ENCODE measurements at regions not wholly inside any gene's neighbourhood (a gene's known extent, or its start where the extent isn't known, plus 50 kb on each side); places are given as distances from the start of the nearest gene placed in this dataset.

DNA sequence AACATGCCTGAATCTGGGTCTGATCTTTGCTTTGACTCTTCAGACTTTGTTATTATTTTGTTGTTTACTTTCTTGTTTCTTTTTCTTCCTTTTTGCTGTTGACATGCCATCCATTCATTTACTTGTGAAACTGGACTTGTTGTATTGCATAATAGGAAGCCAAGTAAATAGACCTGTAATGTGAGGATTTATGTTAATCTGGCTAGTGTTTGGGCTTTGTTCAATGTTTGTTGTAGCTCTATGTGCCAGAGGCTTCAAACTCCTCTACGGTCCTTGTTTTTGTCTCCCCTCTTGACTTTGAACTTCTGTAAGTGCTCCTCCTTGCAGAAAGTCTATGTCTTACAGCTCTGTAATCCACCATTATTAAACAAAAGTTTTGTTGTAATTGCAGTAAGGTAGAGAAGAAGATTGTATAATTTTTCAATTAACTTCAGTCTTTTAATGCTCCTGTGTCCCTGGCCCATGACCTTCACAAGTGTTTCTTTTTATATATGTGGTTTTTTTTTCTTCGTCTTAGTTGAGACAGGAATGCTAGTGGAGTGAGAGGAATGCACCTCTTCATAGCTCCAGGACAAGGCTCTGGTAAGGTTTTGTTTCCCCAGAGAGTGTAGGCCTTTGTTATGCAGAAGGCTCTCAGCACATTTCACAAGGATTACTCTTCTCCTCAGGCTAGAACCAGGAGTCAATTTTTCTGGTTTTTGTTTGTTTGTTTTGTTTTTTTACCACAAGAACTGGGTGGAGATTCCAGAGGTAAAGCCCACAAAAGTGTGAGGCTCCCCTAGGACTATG, 1061.8 kb upstream of the CITED2 start:
- H3K4me3 ChIP-seq (ENCODE audit: low read length) = no peak overlapping the region
- no peaks in the 10 kb centered on the region for H4K20me1 ChIP-seq (ENCODE audit: insufficient read depth, low read length)
- no peaks in the 10 kb centered on the region for H3F3A ChIP-seq (ENCODE audit: insufficient read depth, low read length)
- H3K9ac ChIP-seq (ENCODE audit: low read length) = no peak overlapping the region
- no peak overlapping the region for H3K4me2 ChIP-seq (ENCODE audit: low read depth, low read length)
- TF ChIP-seq CTCF (IDR thresholded peaks at IDR 0.05; ENCODE audit: low read length) (no peak), EZH2phosphoT487 (IDR thresholded peaks at IDR 0.05; ENCODE audit: low read length) (no peak), EZH2 (optimal IDR thresholded peaks at IDR 0.05; ENCODE audit: low read depth, low read length) (no peak)
- DNase-seq = no peak
- no peak overlapping the region for H3K27ac ChIP-seq (ENCODE audit: low read length)
- H3K36me3 ChIP-seq (replicated peaks; ENCODE audit: insufficient read depth, low read length) = no peaks in the 10 kb centered on the region
- H2AFZ ChIP-seq (ENCODE audit: low read length) = no peak overlapping the region
- no peaks in the 10 kb centered on the region for H3K4me1 ChIP-seq (ENCODE audit: low read length)
- no peaks in the 10 kb centered on the region for H3K79me2 ChIP-seq (ENCODE audit: low read length)
- no peaks in the 10 kb centered on the region for H3K9me3 ChIP-seq (replicated peaks; ENCODE audit: insufficient read depth, low read length)
- H3K27me3 ChIP-seq (replicated peaks; ENCODE audit: insufficient read depth, low read length) = no peaks in the 10 kb centered on the region
- no peaks in the 10 kb centered on the region for H3K9me2 ChIP-seq (replicated peaks; ENCODE audit: insufficient read depth, low read length)

DNA sequence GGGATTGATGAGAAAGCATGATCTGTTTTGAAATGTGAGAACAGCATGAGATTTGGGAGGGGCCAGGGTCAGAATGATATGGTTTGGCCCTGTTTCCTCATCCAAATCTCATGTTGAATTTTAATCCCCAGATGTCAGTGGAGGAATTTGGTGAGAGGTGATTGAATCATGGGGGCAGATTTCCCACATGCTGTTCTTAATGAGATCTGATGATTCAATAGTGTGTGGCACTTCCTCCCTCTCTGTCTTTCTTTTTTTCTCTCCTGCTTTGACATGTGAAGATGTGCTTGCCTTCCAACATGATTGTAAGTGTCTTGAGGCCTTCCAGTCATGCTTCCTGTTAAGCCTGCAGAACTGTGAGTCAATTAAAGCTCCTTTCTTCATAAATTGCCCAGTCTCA, 1060.3 kb upstream of the CITED2 start:
- Histone ChIP-seq H4K20me1 (ENCODE audit: insufficient read depth, low read length) (no peaks in the 10 kb centered on the region), H3K9ac (ENCODE audit: low read length) (no peak overlapping the region), H3K27me3 (replicated peaks; ENCODE audit: insufficient read depth, low read length) (no peaks in the 10 kb centered on the region), H3F3A (ENCODE audit: insufficient read depth, low read length) (no peaks in the 10 kb centered on the region), H3K4me2 (ENCODE audit: low read depth, low read length) (no peak overlapping the region), H3K4me1 (ENCODE audit: low read length) (no peaks in the 10 kb centered on the region), H3K79me2 (ENCODE audit: low read length) (no peaks in the 10 kb centered on the region), H3K9me3 (replicated peaks; ENCODE audit: insufficient read depth, low read length) (no peaks in the 10 kb centered on the region), H3K27ac (ENCODE audit: low read length) (no peak overlapping the region), H3K36me3 (replicated peaks; ENCODE audit: insufficient read depth, low read length) (no peaks in the 10 kb centered on the region), H3K4me3 (ENCODE audit: low read length) (no peak overlapping the region), H2AFZ (ENCODE audit: low read length) (no peak overlapping the region), H3K9me2 (replicated peaks; ENCODE audit: insufficient read depth, low read length) (no peaks in the 10 kb centered on the region)
- TF ChIP-seq CTCF (IDR thresholded peaks at IDR 0.05; ENCODE audit: low read length) = no peak
- TF ChIP-seq EZH2phosphoT487 (IDR thresholded peaks at IDR 0.05; ENCODE audit: low read length) = no peak
- TF ChIP-seq EZH2 (optimal IDR thresholded peaks at IDR 0.05; ENCODE audit: low read depth, low read length) = no peak
- no peak for DNase-seq

DNA sequence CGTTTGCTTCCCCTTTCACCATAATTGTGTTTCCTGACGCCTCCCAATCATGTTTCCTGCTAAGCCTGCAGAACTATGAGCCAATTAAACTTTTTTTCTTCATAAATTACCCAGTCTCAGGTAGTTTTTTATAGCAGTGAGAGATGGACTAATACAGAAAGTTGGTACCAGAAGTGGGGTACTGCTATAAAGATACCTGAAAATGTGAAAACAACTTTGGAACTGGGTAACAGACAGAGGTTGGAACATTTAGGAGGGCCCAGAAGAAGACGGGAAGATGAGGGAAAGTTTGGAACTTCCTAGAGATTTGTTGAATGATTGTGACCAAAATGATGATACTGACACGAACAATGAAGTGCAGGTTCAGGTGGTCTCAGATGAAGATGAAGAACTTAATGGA, 1058.6 kb upstream of the CITED2 start:
- H3K27me3 ChIP-seq (replicated peaks; ENCODE audit: insufficient read depth, low read length) = no peaks in the 10 kb centered on the region
- H2AFZ ChIP-seq (ENCODE audit: low read length) = no peak overlapping the region
- no peak for DNase-seq
- TF ChIP-seq EZH2 (optimal IDR thresholded peaks at IDR 0.05; ENCODE audit: low read depth, low read length) = no peak
- TF ChIP-seq EZH2phosphoT487 (IDR thresholded peaks at IDR 0.05; ENCODE audit: low read length) = no peak
- TF ChIP-seq CTCF (IDR thresholded peaks at IDR 0.05; ENCODE audit: low read length) = no peak
- H3K9ac ChIP-seq (ENCODE audit: low read length) = no peak overlapping the region
- H3K36me3 ChIP-seq (replicated peaks; ENCODE audit: insufficient read depth, low read length) = no peaks in the 10 kb centered on the region
- no peaks in the 10 kb centered on the region for H3F3A ChIP-seq (ENCODE audit: insufficient read depth, low read length)
- H3K9me2 ChIP-seq (replicated peaks; ENCODE audit: insufficient read depth, low read length) = no peaks in the 10 kb centered on the region
- no peak overlapping the region for H3K4me3 ChIP-seq (ENCODE audit: low read length)
- H3K4me1 ChIP-seq (ENCODE audit: low read length) = no peaks in the 10 kb centered on the region
- no peaks in the 10 kb centered on the region for H3K9me3 ChIP-seq (replicated peaks; ENCODE audit: insufficient read depth, low read length)
- no peaks in the 10 kb centered on the region for H4K20me1 ChIP-seq (ENCODE audit: insufficient read depth, low read length)
- H3K79me2 ChIP-seq (ENCODE audit: low read length) = no peaks in the 10 kb centered on the region
- no peak overlapping the region for H3K4me2 ChIP-seq (ENCODE audit: low read depth, low read length)
- no peak overlapping the region for H3K27ac ChIP-seq (ENCODE audit: low read length)
